ENCODE measurements at regions not wholly inside any gene's neighbourhood (a gene's known extent, or its start where the extent isn't known, plus 50 kb on each side); places are given as distances from the start of the nearest gene placed in this dataset.

GRCh38 chr2:196368546-196369225 lies 197.3 kb upstream of the STK17B start:
- Mint-ChIP-seq H3K9me3 (peaks cover 6% of the 10 kb centered on the region), H3K36me3 (peaks cover 3% of the 10 kb centered on the region), H3K27ac (no peak overlapping the region), H3K4me1 (ENCODE audit: unreplicated experiment) (no peaks in the 10 kb centered on the region), H3K4me3 (no peak overlapping the region), H3K27me3 (no peaks in the 10 kb centered on the region)
- no peak for DNase-seq (ENCODE audit: extremely low spot score, unreplicated experiment)
- no peak for TF ChIP-seq CTCF (conservative IDR thresholded peaks at IDR 0.05)

GRCh38 chr2:196369967-196370366 lies 198.6 kb upstream of the STK17B start:
- no peak for TF ChIP-seq CTCF (conservative IDR thresholded peaks at IDR 0.05)
- no peaks in the 10 kb centered on the region for H3K27me3 Mint-ChIP-seq
- no peak overlapping the region for H3K4me3 Mint-ChIP-seq
- H3K36me3 Mint-ChIP-seq: peaks cover 3% of the 10 kb centered on the region
- no peaks in the 10 kb centered on the region for H3K4me1 Mint-ChIP-seq (ENCODE audit: unreplicated experiment)
- H3K27ac Mint-ChIP-seq: no peak overlapping the region
- no peak for DNase-seq (ENCODE audit: extremely low spot score, unreplicated experiment)
- peaks cover 6% of the 10 kb centered on the region for H3K9me3 Mint-ChIP-seq

GRCh38 chr2:196370381-196370780 lies 199.0 kb upstream of the STK17B start:
- Mint-ChIP-seq H3K4me1 (ENCODE audit: unreplicated experiment) (no peaks in the 10 kb centered on the region), H3K9me3 (peaks cover 6% of the 10 kb centered on the region), H3K36me3 (peaks cover 3% of the 10 kb centered on the region), H3K4me3 (no peak overlapping the region), H3K27me3 (no peaks in the 10 kb centered on the region), H3K27ac (no peak overlapping the region)
- DNase-seq (ENCODE audit: extremely low spot score, unreplicated experiment): no peak
- TF ChIP-seq CTCF (conservative IDR thresholded peaks at IDR 0.05): no peak

- no peaks in the 10 kb centered on the region for H3K4me1 Mint-ChIP-seq (ENCODE audit: unreplicated experiment)
- no peak overlapping the region for H3K4me3 Mint-ChIP-seq
- H3K27me3 Mint-ChIP-seq: no peaks in the 10 kb centered on the region
- TF ChIP-seq CTCF (conservative IDR thresholded peaks at IDR 0.05): no peak
- no peak overlapping the region for H3K27ac Mint-ChIP-seq
- H3K9me3 Mint-ChIP-seq: peaks cover 6% of the 10 kb centered on the region
- peaks cover 3% of the 10 kb centered on the region for H3K36me3 Mint-ChIP-seq
- DNase-seq (ENCODE audit: extremely low spot score, unreplicated experiment): no peak
These were observed 201.0 kb upstream of the STK17B start for GRCh38 chr2:196372276-196372809.

- no peak for DNase-seq (ENCODE audit: extremely low spot score, unreplicated experiment)
- no peak for TF ChIP-seq CTCF (conservative IDR thresholded peaks at IDR 0.05)
- peaks cover 3% of the 10 kb centered on the region for H3K36me3 Mint-ChIP-seq
- H3K9me3 Mint-ChIP-seq: peaks cover 6% of the 10 kb centered on the region
- no peak overlapping the region for H3K27ac Mint-ChIP-seq
- H3K27me3 Mint-ChIP-seq: no peaks in the 10 kb centered on the region
- no peak overlapping the region for H3K4me3 Mint-ChIP-seq
- H3K4me1 Mint-ChIP-seq (ENCODE audit: unreplicated experiment): no peaks in the 10 kb centered on the region
These were observed 201.7 kb upstream of the STK17B start for GRCh38 chr2:196372811-196373664.

Data from type B pancreatic cell (in vitro differentiated cells).